Mammary epithelial cell (primary cell): ENCODE measurements at regions not wholly inside any gene's neighbourhood (a gene's known extent, or its start where the extent isn't known, plus 50 kb on each side); places are given as distances from the start of the nearest gene placed in this dataset.

Source experiments
- EZH2 ChIP-seq: IDR thresholded peaks from 2 replicates; pipeline ENCODE4 v1.6.1; 2012; ENCODE audit warnings: low read length, inconsistent platforms, borderline replicate concordance
- TF ChIP-seq, protein P1 (sequence below), 2 donors: IDR thresholded peaks in 1 of 2; conservative IDR thresholded peaks in 1 of 2; 2 replicates each; pipeline ENCODE4 v1.5.1; 2011 to 2012; ENCODE audit warnings: inconsistent platforms in 2 of 2, low read length in 2 of 2, mild to moderate bottlenecking in 2 of 2, control low read depth in 1 of 2, low read depth in 1 of 2; ENCODE audit not compliant: insufficient read depth in 1 of 2; ENCODE audit errors: extremely low read depth in 1 of 2

DNA sequence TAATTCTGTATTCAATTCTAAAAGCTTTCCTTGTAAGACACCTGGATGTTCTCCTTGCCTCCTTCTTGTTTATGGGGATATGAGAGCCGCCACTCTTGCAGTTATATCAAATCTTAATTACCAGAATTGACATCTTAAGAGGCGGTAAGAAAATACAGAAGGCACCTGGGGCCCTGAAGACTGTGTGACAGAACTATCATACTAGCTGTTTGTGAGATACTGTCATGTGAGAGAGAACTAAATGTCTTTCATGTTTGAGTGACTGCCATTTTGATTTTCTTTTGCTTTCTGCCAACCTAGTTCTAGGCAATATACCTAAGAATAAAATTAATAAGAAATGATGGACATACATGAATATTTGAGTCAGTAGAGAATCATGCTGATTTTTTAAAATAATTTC lies 340.2 kb upstream of the SMIM31 start:
- TF ChIP-seq, protein P1, sequence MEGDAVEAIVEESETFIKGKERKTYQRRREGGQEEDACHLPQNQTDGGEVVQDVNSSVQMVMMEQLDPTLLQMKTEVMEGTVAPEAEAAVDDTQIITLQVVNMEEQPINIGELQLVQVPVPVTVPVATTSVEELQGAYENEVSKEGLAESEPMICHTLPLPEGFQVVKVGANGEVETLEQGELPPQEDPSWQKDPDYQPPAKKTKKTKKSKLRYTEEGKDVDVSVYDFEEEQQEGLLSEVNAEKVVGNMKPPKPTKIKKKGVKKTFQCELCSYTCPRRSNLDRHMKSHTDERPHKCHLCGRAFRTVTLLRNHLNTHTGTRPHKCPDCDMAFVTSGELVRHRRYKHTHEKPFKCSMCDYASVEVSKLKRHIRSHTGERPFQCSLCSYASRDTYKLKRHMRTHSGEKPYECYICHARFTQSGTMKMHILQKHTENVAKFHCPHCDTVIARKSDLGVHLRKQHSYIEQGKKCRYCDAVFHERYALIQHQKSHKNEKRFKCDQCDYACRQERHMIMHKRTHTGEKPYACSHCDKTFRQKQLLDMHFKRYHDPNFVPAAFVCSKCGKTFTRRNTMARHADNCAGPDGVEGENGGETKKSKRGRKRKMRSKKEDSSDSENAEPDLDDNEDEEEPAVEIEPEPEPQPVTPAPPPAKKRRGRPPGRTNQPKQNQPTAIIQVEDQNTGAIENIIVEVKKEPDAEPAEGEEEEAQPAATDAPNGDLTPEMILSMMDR (conservative IDR thresholded peaks at IDR 0.05 in 1 of 2, IDR thresholded peaks at IDR 0.05 in 1 of 2; ENCODE audit: extremely low read depth in 1 of 2, insufficient read depth in 1 of 2, low read depth in 1 of 2, low read length in 2 of 2) = no peak
- no peak for TF ChIP-seq EZH2
